Naive thymus-derived CD8-positive, alpha-beta T cell (primary cell): ENCODE measurements at regions not wholly inside any gene's neighbourhood (a gene's known extent, or its start where the extent isn't known, plus 50 kb on each side); places are given as distances from the start of the nearest gene placed in this dataset.

Source experiments
- ATAC-seq, 2 donors: fragments of 150-1000 bp; cut with Tn5 transposase in 1 of 2; sonication (Bioruptor Pico), chemical (Tn5 transposase) in 1 of 2; 1 replicate in 1 of 2; 2 replicates in 1 of 2; pipeline ENCODE4 v1.10.0; 2021; ENCODE audit warnings: mild to moderate bottlenecking in 2 of 2, moderate library complexity in 2 of 2
- POLR2A ChIA-PET: fragments of 350-600 bp; sonication (Branson Sonifier 250); formaldehyde crosslinking; loops from one replicate; lab custom pipeline; 2021; ENCODE audit warnings: antibody characterized with exemption; lab: Charles Lee
- DNase-seq, 10 donors: peaks; one replicate each; pipeline versions ENCODE4 v3.0.0 to v3.0.0-alpha.2; 2020 to 2022
- H3K27ac Mint-ChIP-seq, 10 donors: one replicate each; pipeline ENCODE4 v1.8.0; 2020 to 2022; ENCODE audit warnings: mild to moderate bottlenecking in 10 of 10, mixed read lengths in 10 of 10, moderate library complexity in 4 of 10, inconsistent platforms in 1 of 10
- H3K27me3 Mint-ChIP-seq, 5 donors: one replicate each; pipeline ENCODE4 v1.8.0; 2021 to 2022; ENCODE audit warnings: mixed read lengths in 5 of 5
- H3K36me3 Mint-ChIP-seq, 3 donors: one replicate each; pipeline ENCODE4 v1.8.0; 2020 to 2022; ENCODE audit warnings: mixed read lengths in 3 of 3, mild to moderate bottlenecking in 2 of 3, inconsistent platforms in 1 of 3
- H3K4me1 Mint-ChIP-seq, 4 donors: one replicate each; pipeline ENCODE4 v1.8.0; 2021 to 2022; ENCODE audit warnings: mixed read lengths in 4 of 4
- H3K4me3 Mint-ChIP-seq, 10 donors: one replicate each; pipeline ENCODE4 v1.8.0; 2020 to 2022; ENCODE audit warnings: mild to moderate bottlenecking in 10 of 10, mixed read lengths in 10 of 10, moderate library complexity in 6 of 10, inconsistent platforms in 1 of 10
- H3K9me3 Mint-ChIP-seq, 9 donors: one replicate each; pipeline ENCODE4 v1.8.0; 2020 to 2022; ENCODE audit warnings: mixed read lengths in 9 of 9, mild to moderate bottlenecking in 3 of 9, inconsistent platforms in 1 of 9, moderate library complexity in 1 of 9

- H3K4me1 Mint-ChIP-seq = no peaks in the 10 kb centered on the region
- H3K4me3 Mint-ChIP-seq = no peak overlapping the region
- DNase-seq = no peak
- H3K36me3 Mint-ChIP-seq = no peaks in the 10 kb centered on the region
- POLR2A ChIA-PET = no interaction called here
- H3K27me3 Mint-ChIP-seq = no peaks in the 10 kb centered on the region
- ATAC-seq = no peak
- peaks cover 1 to 22% (median 10%) of the 10 kb centered on the region in 9 donors for H3K9me3 Mint-ChIP-seq
- no peak overlapping the region for H3K27ac Mint-ChIP-seq
These were observed 687.0 kb upstream of the ADGRL4 start for GRCh38 chr1:79693441-79694114.

- H3K27ac Mint-ChIP-seq = no peak overlapping the region
These were observed 686.0 kb upstream of the ADGRL4 start for GRCh38 chr1:79692519-79692918.

GRCh38 chr1:79688932-79689331 is 682.4 kb upstream of the ADGRL4 start:
- Mint-ChIP-seq H3K9me3 (peaks cover 0 to 21% (median 10%) of the 10 kb centered on the region in 9 donors), H3K27ac (no peak overlapping the region), H3K36me3 (no peaks in the 10 kb centered on the region), H3K4me1 (no peaks in the 10 kb centered on the region), H3K4me3 (no peak overlapping the region), H3K27me3 (no peaks in the 10 kb centered on the region)
- no peak for DNase-seq
- ATAC-seq = no peak
- POLR2A ChIA-PET = no interaction called here

More at GRCh38 chr1:79692519-79692918, 686.0 kb upstream of the ADGRL4 start:
- DNase-seq (no peak), ATAC-seq (no peak)
- peaks cover 2 to 13% (median 5%) of the 10 kb centered on the region in 9 donors for H3K9me3 Mint-ChIP-seq
- no peaks in the 10 kb centered on the region for H3K36me3 Mint-ChIP-seq
- H3K27me3 Mint-ChIP-seq = no peaks in the 10 kb centered on the region
- POLR2A ChIA-PET = no interaction called here
- H3K4me3 Mint-ChIP-seq = no peak overlapping the region
- H3K4me1 Mint-ChIP-seq = no peaks in the 10 kb centered on the region

GRCh38 chr1:79683420-79683819 is 676.9 kb upstream of the ADGRL4 start:
- Mint-ChIP-seq H3K9me3 (peaks cover 3 to 24% (median 15%) of the 10 kb centered on the region in 9 donors), H3K27ac (no peak overlapping the region), H3K4me1 (no peaks in the 10 kb centered on the region), H3K36me3 (no peaks in the 10 kb centered on the region), H3K4me3 (no peak overlapping the region), H3K27me3 (no peaks in the 10 kb centered on the region)
- ATAC-seq (no peak), DNase-seq (no peak)
- POLR2A ChIA-PET = no interaction called here

- POLR2A ChIA-PET = no interaction called here
- DNase-seq = no peak
- Mint-ChIP-seq H3K36me3 (no peaks in the 10 kb centered on the region), H3K4me3 (no peak overlapping the region), H3K9me3 (peaks cover 3 to 27% (median 16%) of the 10 kb centered on the region in 9 donors), H3K27ac (no peak overlapping the region), H3K4me1 (no peaks in the 10 kb centered on the region), H3K27me3 (no peaks in the 10 kb centered on the region)
- ATAC-seq = no peak
These were observed 675.9 kb upstream of the ADGRL4 start for GRCh38 chr1:79682478-79682877.

GRCh38 chr1:79681382-79681781 is 674.9 kb upstream of the ADGRL4 start:
- DNase-seq (no peak), ATAC-seq (no peak)
- H3K27me3 Mint-ChIP-seq = no peaks in the 10 kb centered on the region
- no peaks in the 10 kb centered on the region for H3K36me3 Mint-ChIP-seq
- POLR2A ChIA-PET = no interaction called here
- peaks cover 5 to 24% (median 16%) of the 10 kb centered on the region in 9 donors for H3K9me3 Mint-ChIP-seq
- H3K4me1 Mint-ChIP-seq = no peaks in the 10 kb centered on the region
- no peak overlapping the region for H3K27ac Mint-ChIP-seq
- H3K4me3 Mint-ChIP-seq = no peak overlapping the region

GRCh38 chr1:79679916-79680315 is 673.4 kb upstream of the ADGRL4 start:
- Mint-ChIP-seq H3K4me1 (no peaks in the 10 kb centered on the region), H3K9me3 (peaks cover 5 to 31% (median 21%) of the 10 kb centered on the region in 9 donors), H3K27ac (no peak overlapping the region), H3K27me3 (no peaks in the 10 kb centered on the region), H3K4me3 (no peak overlapping the region), H3K36me3 (no peaks in the 10 kb centered on the region)
- DNase-seq (no peak), ATAC-seq (no peak)
- POLR2A ChIA-PET = no interaction called here

GRCh38 chr1:79667848-79668696 is 661.5 kb upstream of the ADGRL4 start:
- no peak overlapping the region for H3K4me3 Mint-ChIP-seq
- H3K27ac Mint-ChIP-seq = no peak overlapping the region
- no peaks in the 10 kb centered on the region for H3K36me3 Mint-ChIP-seq

GRCh38 chr1:79667166-79667565 is 660.6 kb upstream of the ADGRL4 start:
- Mint-ChIP-seq H3K27me3 (no peaks in the 10 kb centered on the region), H3K27ac (no peak overlapping the region), H3K4me3 (no peak overlapping the region), H3K9me3 (peaks cover 0 to 14% (median 0%) of the 10 kb centered on the region in 9 donors), H3K36me3 (no peaks in the 10 kb centered on the region), H3K4me1 (no peaks in the 10 kb centered on the region)
- DNase-seq = no peak
- POLR2A ChIA-PET = no interaction called here
- ATAC-seq = no peak

More at GRCh38 chr1:79667848-79668696, 661.5 kb upstream of the ADGRL4 start:
- POLR2A ChIA-PET = interaction anchor here (0.7 kb wide), 1 partner anchor 266 kb away, joined by 4 read pairs; no protein-coding TSS in a partner anchor
- no peaks in the 10 kb centered on the region for H3K27me3 Mint-ChIP-seq
- DNase-seq (no peak), ATAC-seq (no peak)
- H3K9me3 Mint-ChIP-seq = peaks cover 0 to 11% (median 0%) of the 10 kb centered on the region in 9 donors
- no peaks in the 10 kb centered on the region for H3K4me1 Mint-ChIP-seq

GRCh38 chr1:79663916-79664315 is 657.4 kb upstream of the ADGRL4 start:
- Mint-ChIP-seq H3K36me3 (no peaks in the 10 kb centered on the region), H3K27me3 (no peaks in the 10 kb centered on the region), H3K4me3 (no peak overlapping the region), H3K9me3 (peaks cover 0 to 16% (median 5%) of the 10 kb centered on the region in 9 donors), H3K27ac (no peak overlapping the region), H3K4me1 (no peaks in the 10 kb centered on the region)
- ATAC-seq (no peak), DNase-seq (no peak)
- POLR2A ChIA-PET = no interaction called here

GRCh38 chr1:79662596-79662995 is 656.1 kb upstream of the ADGRL4 start:
- no peak overlapping the region for H3K4me3 Mint-ChIP-seq
- no peaks in the 10 kb centered on the region for H3K4me1 Mint-ChIP-seq
- no peak for DNase-seq

GRCh38 chr1:79660129-79660528 is 653.6 kb upstream of the ADGRL4 start:
- DNase-seq (no peak), ATAC-seq (no peak)
- Mint-ChIP-seq H3K27me3 (no peaks in the 10 kb centered on the region), H3K9me3 (peaks cover 0 to 19% (median 5%) of the 10 kb centered on the region in 9 donors), H3K36me3 (no peaks in the 10 kb centered on the region), H3K27ac (no peak overlapping the region), H3K4me3 (no peak overlapping the region), H3K4me1 (no peaks in the 10 kb centered on the region)
- POLR2A ChIA-PET = no interaction called here

More at GRCh38 chr1:79662596-79662995, 656.1 kb upstream of the ADGRL4 start:
- no peaks in the 10 kb centered on the region for H3K27me3 Mint-ChIP-seq
- POLR2A ChIA-PET = no interaction called here
- H3K36me3 Mint-ChIP-seq = no peaks in the 10 kb centered on the region
- peaks cover 0 to 16% (median 5%) of the 10 kb centered on the region in 9 donors for H3K9me3 Mint-ChIP-seq
- ATAC-seq = no peak
- no peak overlapping the region for H3K27ac Mint-ChIP-seq

- H3K27ac Mint-ChIP-seq = no peak overlapping the region
- no peaks in the 10 kb centered on the region for H3K27me3 Mint-ChIP-seq
- H3K4me1 Mint-ChIP-seq = no peaks in the 10 kb centered on the region
- ATAC-seq = no peak
- H3K4me3 Mint-ChIP-seq = no peak overlapping the region
- POLR2A ChIA-PET = no interaction called here
- peaks cover 0 to 20% (median 5%) of the 10 kb centered on the region in 9 donors for H3K9me3 Mint-ChIP-seq
- H3K36me3 Mint-ChIP-seq = no peaks in the 10 kb centered on the region
- DNase-seq = no peak
These were observed 651.6 kb upstream of the ADGRL4 start for GRCh38 chr1:79657951-79658658.
